Ishikawa (cell line): ENCODE measurements at regions not wholly inside any gene's neighbourhood (a gene's known extent, or its start where the extent isn't known, plus 50 kb on each side); places are given as distances from the start of the nearest gene placed in this dataset.

Source experiments
- CEBPB ChIP-seq: IDR thresholded peaks from 2 replicates; pipeline ENCODE4 v1.6.1; 2012
- CREB1 ChIP-seq: IDR thresholded peaks from 2 replicates; pipeline ENCODE4 v1.6.1; 2012; ENCODE audit warnings: low read depth
- EGR1 ChIP-seq: IDR thresholded peaks from 2 replicates; pipeline ENCODE4 v1.6.1; 2012
- EP300 ChIP-seq: IDR thresholded peaks from 2 replicates; pipeline ENCODE4 v1.6.1; 2012; ENCODE audit warnings: borderline replicate concordance
- FOXM1 ChIP-seq: IDR thresholded peaks from 2 replicates; pipeline ENCODE4 v1.6.1; 2012; ENCODE audit warnings: low read depth, borderline replicate concordance
- MAX ChIP-seq: IDR thresholded peaks from 2 replicates; pipeline ENCODE4 v1.6.1; 2012
- NFIC ChIP-seq: IDR thresholded peaks from 2 replicates; pipeline ENCODE4 v1.6.1; 2012
- RAD21 ChIP-seq: IDR thresholded peaks from 2 replicates; pipeline ENCODE4 v1.6.1; 2012; ENCODE audit warnings: low read depth
- REST ChIP-seq: IDR thresholded peaks from 2 replicates; pipeline ENCODE4 v1.6.1; 2012; ENCODE audit warnings: low read depth, mild to moderate bottlenecking
- TAF1 ChIP-seq: IDR thresholded peaks from 2 replicates; pipeline ENCODE4 v1.6.1; 2012; ENCODE audit warnings: low read depth, mild to moderate bottlenecking
- TCF12 ChIP-seq: IDR thresholded peaks from 2 replicates; pipeline ENCODE4 v1.6.1; 2012; ENCODE audit warnings: low read depth
- TEAD4 ChIP-seq: IDR thresholded peaks from 2 replicates; pipeline ENCODE4 v1.6.1; 2012
- USF1 ChIP-seq: IDR thresholded peaks from 2 replicates; pipeline ENCODE4 v1.6.1; 2012
- YY1 ChIP-seq: IDR thresholded peaks from 2 replicates; pipeline ENCODE4 v1.6.1; 2012; ENCODE audit warnings: low read depth
- ZBTB7A ChIP-seq: IDR thresholded peaks from 2 replicates; pipeline ENCODE4 v1.6.1; 2012; ENCODE audit warnings: low read depth

GRCh38 chr13:109694972-109695371 lies 91.4 kb downstream of the IRS2 start:
- no peak for TF ChIP-seq EGR1
- no peak for TF ChIP-seq FOXM1
- TF ChIP-seq EP300, result no peak
- TF ChIP-seq TAF1, result no peak
- no peak for TF ChIP-seq USF1
- no peak for TF ChIP-seq RAD21
- TF ChIP-seq MAX, result no peak
- no peak for TF ChIP-seq ZBTB7A
- no peak for TF ChIP-seq CEBPB
- TF ChIP-seq REST, result no peak
- no peak for TF ChIP-seq YY1
- no peak for TF ChIP-seq TEAD4
- no peak for TF ChIP-seq TCF12
- no peak for TF ChIP-seq CREB1
- TF ChIP-seq NFIC, result no peak

GRCh38 chr13:109693213-109693612 lies 93.2 kb downstream of the IRS2 start:
- no peak for TF ChIP-seq TEAD4
- no peak for TF ChIP-seq TCF12
- no peak for TF ChIP-seq ZBTB7A
- no peak for TF ChIP-seq CREB1
- TF ChIP-seq EP300, result no peak
- TF ChIP-seq FOXM1, result no peak
- no peak for TF ChIP-seq USF1
- TF ChIP-seq NFIC, result no peak
- TF ChIP-seq YY1, result no peak

GRCh38 chr13:109691689-109692088 lies 94.7 kb downstream of the IRS2 start:
- TF ChIP-seq NFIC (no peak), TEAD4 (no peak), YY1 (no peak), EGR1 (no peak), TCF12 (no peak)

GRCh38 chr13:109687559-109688448 lies 98.6 kb downstream of the IRS2 start:
- TF ChIP-seq NFIC (no peak), USF1 (no peak), TAF1 (no peak), EGR1 (no peak), RAD21 (no peak), MAX (no peak), FOXM1 (no peak), YY1 (no peak), EP300 (no peak), REST (no peak), TCF12 (no peak), TEAD4 (no peak), CEBPB (no peak), ZBTB7A (no peak), CREB1 (no peak)

- TF ChIP-seq MAX (no peak), REST (no peak), ZBTB7A (no peak), FOXM1 (no peak), CREB1 (no peak), EP300 (no peak), USF1 (no peak), TEAD4 (no peak), YY1 (no peak)
Measured at GRCh38 chr13:109685203-109685602, 101.2 kb downstream of the IRS2 start.
